Vagina (tissue), 2 donors: ENCODE measurements at regions not wholly inside any gene's neighbourhood (a gene's known extent, or its start where the extent isn't known, plus 50 kb on each side); places are given as distances from the start of the nearest gene placed in this dataset.
"Not testable (repeated sequence)": the region's sequence is repeated elsewhere in the genome, so short reads cannot be mapped to it uniquely, and the experiment has no call there.

Experiments used
- DNase-seq, 2 donors: peaks; one replicate each; pipeline ENCODE4 v3.0.0-alpha.2; 2017; ENCODE audit errors: extremely low spot score in 2 of 2
- H3K27ac ChIP-seq: fragments of 200-600 bp; sonication (generic); one replicate; pipeline ENCODE4 v1.5.1; 2019
- H3K27me3 ChIP-seq: fragments of 200-600 bp; sonication (generic); one replicate; pipeline ENCODE4 v1.5.1; 2019
- H3K36me3 ChIP-seq, 2 donors: fragments of 200-600 bp; sonication (generic); one replicate each; pipeline ENCODE4 v1.5.1; 2017 to 2019
- H3K4me1 ChIP-seq: fragments of 200-600 bp; sonication (generic); one replicate; pipeline ENCODE4 v1.5.1; 2019
- H3K4me3 ChIP-seq, 2 donors: fragments of 200-600 bp; sonication (generic); 1 replicate in 1 of 2; 2 replicates in 1 of 2; pipeline ENCODE4 v1.5.1; 2016 to 2019
- H3K9me3 ChIP-seq: fragments of 200-600 bp; sonication (generic); one replicate; pipeline ENCODE4 v1.5.1; 2019
- POLR2A ChIP-seq, 2 donors: fragments of 450-650 bp; IDR thresholded peaks; one replicate each; pipeline ENCODE4 v1.6.1; 2017; ENCODE audit warnings: antibody characterized with exemption in 2 of 2, mild to moderate bottlenecking in 2 of 2, moderate library complexity in 2 of 2
- POLR2AphosphoS5 ChIP-seq, 2 donors: sonication (generic); formaldehyde crosslinking; IDR thresholded peaks; one replicate each; pipeline ENCODE4 v1.9.0; 2017; ENCODE audit warnings: antibody characterized with exemption in 2 of 2, mild to moderate bottlenecking in 2 of 2, low read depth in 1 of 2; ENCODE audit not compliant: insufficient read depth in 1 of 2
- intact Hi-C: fragments of 100-400 bp; cut with DNase I; formaldehyde crosslinking; loops from one replicate; pipeline ENCODE4 v1.15.1; 2023
- TF ChIP-seq, protein P1 (sequence below), 3 experiments: fragments of 450-650 bp in 2 of 3; fragments of 200-600 bp in 1 of 3; sonication (generic) in 1 of 3; IDR thresholded peaks; one replicate each; pipeline ENCODE4 v1.5.1; 2017 to 2019; ENCODE audit warnings: antibody characterized with exemption in 3 of 3, mild to moderate bottlenecking in 2 of 3, moderate library complexity in 2 of 3

GRCh38 chr6:137305691-137306090 is 86.5 kb upstream of the IFNGR1 start:
- no peaks in the 10 kb centered on the region for H3K9me3 ChIP-seq
- H3K27ac ChIP-seq, result no peak overlapping the region
- no peaks in the 10 kb centered on the region for H3K36me3 ChIP-seq
- H3K27me3 ChIP-seq, result no peaks in the 10 kb centered on the region
- H3K4me1 ChIP-seq, result peaks cover 9% of the 10 kb centered on the region
- intact Hi-C loops, result no loop called here
- TF ChIP-seq, protein P1, sequence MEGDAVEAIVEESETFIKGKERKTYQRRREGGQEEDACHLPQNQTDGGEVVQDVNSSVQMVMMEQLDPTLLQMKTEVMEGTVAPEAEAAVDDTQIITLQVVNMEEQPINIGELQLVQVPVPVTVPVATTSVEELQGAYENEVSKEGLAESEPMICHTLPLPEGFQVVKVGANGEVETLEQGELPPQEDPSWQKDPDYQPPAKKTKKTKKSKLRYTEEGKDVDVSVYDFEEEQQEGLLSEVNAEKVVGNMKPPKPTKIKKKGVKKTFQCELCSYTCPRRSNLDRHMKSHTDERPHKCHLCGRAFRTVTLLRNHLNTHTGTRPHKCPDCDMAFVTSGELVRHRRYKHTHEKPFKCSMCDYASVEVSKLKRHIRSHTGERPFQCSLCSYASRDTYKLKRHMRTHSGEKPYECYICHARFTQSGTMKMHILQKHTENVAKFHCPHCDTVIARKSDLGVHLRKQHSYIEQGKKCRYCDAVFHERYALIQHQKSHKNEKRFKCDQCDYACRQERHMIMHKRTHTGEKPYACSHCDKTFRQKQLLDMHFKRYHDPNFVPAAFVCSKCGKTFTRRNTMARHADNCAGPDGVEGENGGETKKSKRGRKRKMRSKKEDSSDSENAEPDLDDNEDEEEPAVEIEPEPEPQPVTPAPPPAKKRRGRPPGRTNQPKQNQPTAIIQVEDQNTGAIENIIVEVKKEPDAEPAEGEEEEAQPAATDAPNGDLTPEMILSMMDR (IDR thresholded peaks at IDR 0.05), result no peak
- TF ChIP-seq POLR2AphosphoS5 (IDR thresholded peaks at IDR 0.05; ENCODE audit: insufficient read depth in 1 of 2, low read depth in 1 of 2) (no peak), POLR2A (IDR thresholded peaks at IDR 0.05) (no peak)
- no peak for DNase-seq
- no peak overlapping the region for H3K4me3 ChIP-seq

GRCh38 chr6:137304020-137304780 is 85.0 kb upstream of the IFNGR1 start:
- intact Hi-C loops, result no loop called here
- peak in 1 of 2 donors; percentile 15 for TF ChIP-seq POLR2AphosphoS5 (IDR thresholded peaks at IDR 0.05; ENCODE audit: insufficient read depth in 1 of 2, low read depth in 1 of 2)
- TF ChIP-seq, protein P1 (IDR thresholded peaks at IDR 0.05), result no peak
- Histone ChIP-seq H3K4me1 (peaks cover 4% of the 10 kb centered on the region), H3K36me3 (no peaks in the 10 kb centered on the region), H3K9me3 (no peaks in the 10 kb centered on the region), H3K4me3 (no peak overlapping the region), H3K27ac (no peak overlapping the region), H3K27me3 (no peaks in the 10 kb centered on the region)
- no peak for DNase-seq

DNA sequence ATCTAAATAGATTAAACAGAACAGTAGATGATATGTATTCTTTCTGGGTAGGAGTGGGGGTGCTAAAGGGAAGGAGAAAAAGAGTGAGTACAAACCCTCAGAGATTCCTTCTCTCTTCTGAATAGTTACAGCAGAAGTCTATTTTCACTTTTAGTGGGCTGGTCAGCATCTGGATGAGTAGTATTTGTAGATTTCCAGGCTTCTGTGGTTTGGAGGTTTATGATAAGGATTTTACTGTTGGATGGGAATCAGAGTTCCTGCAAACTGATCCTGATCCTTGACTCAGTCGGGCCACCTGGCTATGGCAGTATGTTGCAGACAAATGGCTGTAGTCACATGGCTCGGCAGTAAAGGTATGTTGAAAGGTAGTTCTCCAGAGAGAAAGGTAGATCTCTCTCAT is 84.3 kb upstream of the IFNGR1 start:
- Histone ChIP-seq H3K36me3 (no peaks in the 10 kb centered on the region), H3K27me3 (no peaks in the 10 kb centered on the region), H3K4me3 (no peak overlapping the region), H3K27ac (no peak overlapping the region), H3K9me3 (no peaks in the 10 kb centered on the region), H3K4me1 (no peaks in the 10 kb centered on the region)
- intact Hi-C loops, result no loop called here
- DNase-seq, result no peak
- TF ChIP-seq POLR2A (IDR thresholded peaks at IDR 0.05) (no peak), POLR2AphosphoS5 (IDR thresholded peaks at IDR 0.05; ENCODE audit: insufficient read depth in 1 of 2, low read depth in 1 of 2) (no peak)
- TF ChIP-seq, protein P1 (IDR thresholded peaks at IDR 0.05), result no peak

GRCh38 chr6:137299681-137300080 is 80.5 kb upstream of the IFNGR1 start:
- intact Hi-C loops, result no loop called here
- Histone ChIP-seq H3K9me3 (no peaks in the 10 kb centered on the region), H3K4me3 (no peak overlapping the region), H3K27ac (no peak overlapping the region), H3K27me3 (no peaks in the 10 kb centered on the region), H3K36me3 (no peaks in the 10 kb centered on the region), H3K4me1 (no peaks in the 10 kb centered on the region)
- no peak for DNase-seq
- TF ChIP-seq POLR2A (IDR thresholded peaks at IDR 0.05), result no peak

DNA sequence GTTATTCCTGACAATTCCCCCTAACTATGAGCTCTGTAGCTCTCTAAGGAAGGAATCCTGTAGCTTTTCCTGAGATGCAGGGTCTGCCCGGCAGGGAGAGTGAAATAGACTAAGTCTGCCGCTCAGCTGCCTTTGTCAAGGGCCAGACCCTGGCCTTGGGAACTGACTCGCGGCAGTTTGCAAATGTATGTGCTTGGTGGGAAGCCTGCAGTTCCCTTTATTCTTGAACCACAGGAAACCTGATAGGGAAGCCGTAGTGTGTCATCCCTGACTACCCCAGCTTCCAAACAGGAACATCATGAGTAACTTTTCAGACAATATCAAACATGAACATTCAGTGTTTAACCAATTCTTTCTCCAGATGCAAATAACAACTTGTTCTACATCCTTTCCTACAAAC is 78.7 kb upstream of the IFNGR1 start:
- Histone ChIP-seq H3K4me1 (no peaks in the 10 kb centered on the region), H3K27me3 (no peaks in the 10 kb centered on the region), H3K9me3 (no peaks in the 10 kb centered on the region), H3K27ac (no peak overlapping the region), H3K4me3 (no peak overlapping the region), H3K36me3 (no peaks in the 10 kb centered on the region)
- intact Hi-C loops, result no loop called here
- TF ChIP-seq, protein P1 (IDR thresholded peaks at IDR 0.05), result no peak
- TF ChIP-seq POLR2A (IDR thresholded peaks at IDR 0.05), result no peak
- TF ChIP-seq POLR2AphosphoS5 (IDR thresholded peaks at IDR 0.05; ENCODE audit: insufficient read depth in 1 of 2, low read depth in 1 of 2), result no peak
- no peak for DNase-seq

DNA sequence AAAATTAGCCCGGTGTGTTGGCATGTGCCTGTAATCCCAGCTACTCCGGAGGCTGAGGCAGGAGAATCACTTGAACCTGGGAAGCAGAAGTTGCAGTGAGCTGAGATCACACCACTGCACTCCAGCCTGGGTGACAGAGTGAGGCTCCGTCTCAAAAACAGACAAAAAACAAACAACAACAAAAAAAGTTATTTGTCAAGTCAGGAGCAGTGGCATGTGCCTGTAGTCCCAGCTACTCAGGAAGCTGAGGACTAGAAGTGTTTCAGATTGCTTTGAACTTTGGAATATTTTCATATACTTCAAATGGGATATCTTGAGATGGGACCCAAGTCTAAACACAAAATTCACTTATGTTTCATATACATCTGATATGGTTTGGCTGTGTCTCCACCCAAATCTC is 73.1 kb upstream of the IFNGR1 start:
- H3K27me3 ChIP-seq, intact Hi-C loops, H3K36me3 ChIP-seq, H3K4me3 ChIP-seq, H3K9me3 ChIP-seq, H3K27ac ChIP-seq: not testable (repeated sequence)
- DNase-seq, result peak in 1 of 2 donors; percentile 25
- peaks cover 13% of the 10 kb centered on the region for H3K4me1 ChIP-seq
